MCF 10A (cell line): ENCODE measurements at regions not wholly inside any gene's neighbourhood (a gene's known extent, or its start where the extent isn't known, plus 50 kb on each side); places are given as distances from the start of the nearest gene placed in this dataset.

Experiments
- BruUV-seq: library from RNA; stranded (reverse); fragments of 400-500 nt; replicated peaks from 2 replicates; lab custom pipeline; 2021; lab: Mats Ljungman, UMichigan
- CTCF ChIA-PET: fragments of 300-600 bp; sonication (Branson Sonifier 250); formaldehyde crosslinking; extraction: SDS; loops from one replicate; lab custom pipeline; 2021; ENCODE audit warnings: antibody characterized with exemption, inconsistent platforms; lab: Yijun Ruan, JAX
- POLR2A ChIA-PET: fragments of 300-600, 350-650 bp; sonication (Branson Sonifier 250); formaldehyde crosslinking; extraction: SDS; loops from one replicate; lab custom pipeline; 2020; ENCODE audit warnings: antibody characterized with exemption, inconsistent platforms; lab: Yijun Ruan, JAX
- DNase-seq: peaks from one replicate; pipeline ENCODE4 v3.0.0-alpha.2; 2018; ENCODE audit not compliant: unreplicated experiment
- H3K27ac Mint-ChIP-seq: one replicate; pipeline ENCODE4 v1.8.0; 2022; ENCODE audit warnings: mild to moderate bottlenecking, low read depth, mixed read lengths; ENCODE audit not compliant: unreplicated experiment
- H3K27me3 Mint-ChIP-seq: one replicate; pipeline ENCODE4 v1.8.0; 2022; ENCODE audit warnings: mixed read lengths; ENCODE audit not compliant: insufficient read depth, unreplicated experiment
- H3K36me3 Mint-ChIP-seq: one replicate; pipeline ENCODE4 v1.8.0; 2022; ENCODE audit warnings: mild to moderate bottlenecking, moderate library complexity, mixed read lengths; ENCODE audit not compliant: insufficient read depth, unreplicated experiment
- H3K4me1 Mint-ChIP-seq: one replicate; pipeline ENCODE4 v1.8.0; 2022; ENCODE audit warnings: mixed read lengths; ENCODE audit not compliant: insufficient read depth, unreplicated experiment
- H3K4me3 Mint-ChIP-seq: one replicate; pipeline ENCODE4 v1.8.0; 2022; ENCODE audit warnings: mild to moderate bottlenecking, moderate library complexity, mixed read lengths; ENCODE audit not compliant: unreplicated experiment
- H3K9me3 Mint-ChIP-seq: one replicate; pipeline ENCODE4 v1.8.0; 2022; ENCODE audit warnings: mixed read lengths; ENCODE audit not compliant: unreplicated experiment
- intact Hi-C: fragments of 100-400 bp; cut with micrococcal nuclease; formaldehyde crosslinking; loops from 2 replicates; pipeline ENCODE4 v1.14.1; 2022
- TF ChIP-seq, protein P1 (sequence below): fragments of 200-600 bp; IDR thresholded peaks from one replicate; pipeline ENCODE4 v1.8.0; 2022; ENCODE audit warnings: antibody characterized with exemption, mild to moderate bottlenecking; ENCODE audit not compliant: unreplicated experiment

DNA sequence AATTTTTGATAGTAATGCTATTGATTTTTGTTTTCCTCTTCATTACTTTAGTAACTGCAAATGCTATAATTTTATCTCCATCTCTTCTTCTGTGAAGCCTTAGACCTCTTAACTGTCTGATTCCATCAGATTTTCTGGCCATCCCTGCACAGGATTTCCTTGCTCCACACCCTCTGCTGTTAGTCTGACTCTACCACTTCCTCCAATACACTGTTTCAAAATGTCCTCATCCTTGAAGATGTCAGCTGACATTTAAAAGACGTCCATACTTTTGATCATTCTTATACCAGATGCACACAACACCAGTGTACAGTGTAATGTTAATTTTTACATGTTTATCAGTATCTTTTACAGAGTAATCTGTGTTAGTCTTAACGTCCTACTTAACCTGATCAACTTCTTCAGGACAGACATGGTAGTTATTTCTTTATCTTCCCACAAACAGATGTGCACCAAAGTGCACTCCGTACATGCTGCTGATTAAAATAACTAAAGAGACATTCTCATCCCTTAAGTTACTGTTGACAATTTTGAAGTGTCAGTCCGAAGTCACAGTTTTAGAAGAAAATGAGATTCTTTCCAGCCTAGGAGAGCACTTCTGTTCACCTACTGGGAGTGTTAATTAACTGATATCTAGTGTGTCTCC is 102.4 kb upstream of the RASGRP1 start:
- intact Hi-C loops, result no loop called here
- H3K36me3 Mint-ChIP-seq, result no peaks in the 10 kb centered on the region
- H3K4me1 Mint-ChIP-seq, result no peaks in the 10 kb centered on the region
- no peaks in the 10 kb centered on the region for H3K9me3 Mint-ChIP-seq
- peaks cover 40% of the 10 kb centered on the region for H3K27me3 Mint-ChIP-seq
- TF ChIP-seq, protein P1, sequence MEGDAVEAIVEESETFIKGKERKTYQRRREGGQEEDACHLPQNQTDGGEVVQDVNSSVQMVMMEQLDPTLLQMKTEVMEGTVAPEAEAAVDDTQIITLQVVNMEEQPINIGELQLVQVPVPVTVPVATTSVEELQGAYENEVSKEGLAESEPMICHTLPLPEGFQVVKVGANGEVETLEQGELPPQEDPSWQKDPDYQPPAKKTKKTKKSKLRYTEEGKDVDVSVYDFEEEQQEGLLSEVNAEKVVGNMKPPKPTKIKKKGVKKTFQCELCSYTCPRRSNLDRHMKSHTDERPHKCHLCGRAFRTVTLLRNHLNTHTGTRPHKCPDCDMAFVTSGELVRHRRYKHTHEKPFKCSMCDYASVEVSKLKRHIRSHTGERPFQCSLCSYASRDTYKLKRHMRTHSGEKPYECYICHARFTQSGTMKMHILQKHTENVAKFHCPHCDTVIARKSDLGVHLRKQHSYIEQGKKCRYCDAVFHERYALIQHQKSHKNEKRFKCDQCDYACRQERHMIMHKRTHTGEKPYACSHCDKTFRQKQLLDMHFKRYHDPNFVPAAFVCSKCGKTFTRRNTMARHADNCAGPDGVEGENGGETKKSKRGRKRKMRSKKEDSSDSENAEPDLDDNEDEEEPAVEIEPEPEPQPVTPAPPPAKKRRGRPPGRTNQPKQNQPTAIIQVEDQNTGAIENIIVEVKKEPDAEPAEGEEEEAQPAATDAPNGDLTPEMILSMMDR, result no peak
- ChIA-PET CTCF (interaction anchor here (1.0 to 3.0 kb wide), 2 partner anchors 17 to 32 kb away, joined by 4 to 10 read pairs; no protein-coding TSS in a partner anchor), POLR2A (no interaction called here)
- DNase-seq, result no peak
- no peak overlapping the region for H3K27ac Mint-ChIP-seq
- H3K4me3 Mint-ChIP-seq, result no peak overlapping the region
- no TSS peak for BruUV-seq

DNA sequence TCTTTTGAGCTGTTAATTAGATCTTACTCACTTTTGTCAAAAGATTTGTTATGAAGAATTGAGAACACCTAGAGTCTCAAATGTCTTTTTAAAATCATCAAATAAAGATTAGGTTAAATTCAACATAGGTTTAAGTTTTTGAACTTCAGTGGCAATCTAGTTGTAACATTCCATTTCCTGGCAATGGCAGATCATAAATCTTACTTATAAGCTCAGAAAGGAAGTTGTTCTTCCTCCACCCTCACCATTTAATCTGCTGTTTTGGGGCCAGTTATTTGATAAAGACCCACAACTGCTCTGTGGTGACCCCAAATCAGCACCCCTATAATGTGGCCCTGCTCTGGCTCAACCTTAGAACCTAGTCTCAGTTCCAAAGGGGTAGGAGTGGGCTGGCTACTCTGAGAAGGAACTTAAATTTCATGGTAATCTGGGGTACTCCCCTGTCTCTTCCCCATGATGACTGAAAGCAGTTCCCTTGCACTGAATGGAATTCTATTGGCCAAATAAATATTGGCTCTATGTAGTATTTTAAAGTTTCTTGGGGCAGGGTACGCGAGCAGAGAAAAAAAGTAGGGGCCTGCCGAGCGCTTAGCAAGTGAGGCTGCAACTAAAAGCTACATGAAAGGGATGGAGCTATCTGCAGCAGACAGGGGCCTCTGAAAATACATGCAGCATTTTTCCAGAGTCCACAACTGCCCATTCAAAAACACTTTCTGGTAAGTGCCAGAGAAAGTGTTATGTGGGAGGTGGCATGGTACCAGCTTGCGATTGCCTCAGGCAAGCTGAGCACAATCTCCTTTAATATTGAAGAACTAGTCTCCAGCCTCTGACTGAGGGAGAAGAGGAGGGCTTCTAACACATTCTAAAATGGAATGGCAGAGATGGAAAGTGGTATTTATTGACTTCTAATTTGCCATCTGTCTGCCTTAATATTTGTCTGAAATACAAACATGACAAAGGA is 103.6 kb upstream of the RASGRP1 start:
- DNase-seq, result no peak
- POLR2A ChIA-PET, result no interaction called here
- TF ChIP-seq, protein P1, result no peak
- peaks cover 40% of the 10 kb centered on the region for H3K27me3 Mint-ChIP-seq
- no peaks in the 10 kb centered on the region for H3K4me1 Mint-ChIP-seq
- no peak overlapping the region for H3K4me3 Mint-ChIP-seq
- intact Hi-C loops, result no loop called here
- H3K36me3 Mint-ChIP-seq, result no peaks in the 10 kb centered on the region
- CTCF ChIA-PET, result interaction anchor here (0.7 to 3.0 kb wide), 5 partner anchors 15 to 553 kb away, joined by 3 to 10 read pairs (median 5); no protein-coding TSS in a partner anchor
- no peak overlapping the region for H3K27ac Mint-ChIP-seq
- no peaks in the 10 kb centered on the region for H3K9me3 Mint-ChIP-seq
- BruUV-seq, result no TSS peak

DNA sequence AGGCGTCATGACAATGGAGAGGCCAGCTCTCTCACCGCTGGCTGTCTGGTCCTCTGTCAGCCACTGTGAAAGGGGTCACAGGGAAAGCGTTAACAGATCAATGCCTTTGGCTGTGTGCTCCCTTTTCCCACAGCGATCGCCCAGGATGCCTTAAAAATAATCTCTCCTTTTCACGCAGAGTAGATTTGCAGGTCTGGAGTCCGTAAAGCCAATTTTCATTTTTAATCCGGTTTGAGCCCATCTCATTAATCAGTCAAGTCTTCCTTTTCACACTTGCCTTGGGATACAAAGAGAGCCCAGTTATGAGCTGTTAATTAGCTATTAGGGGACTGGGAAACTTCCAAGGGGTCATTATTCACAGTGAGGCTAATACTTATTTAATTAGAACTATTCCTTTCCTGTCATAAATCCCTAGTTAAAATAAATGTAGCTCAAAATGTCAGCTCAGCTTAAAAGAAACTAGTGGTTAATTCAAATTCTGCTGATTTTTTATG is 104.3 kb upstream of the RASGRP1 start:
- peaks cover 40% of the 10 kb centered on the region for H3K27me3 Mint-ChIP-seq
- no peaks in the 10 kb centered on the region for H3K4me1 Mint-ChIP-seq
- no peaks in the 10 kb centered on the region for H3K36me3 Mint-ChIP-seq
- no peak for DNase-seq
- ChIA-PET POLR2A (no interaction called here), CTCF (interaction anchor here (1.1 to 3.0 kb wide), 4 partner anchors 14 to 228 kb away, joined by 3 to 10 read pairs (median 8); no protein-coding TSS in a partner anchor)
- intact Hi-C loops, result no loop called here
- no peaks in the 10 kb centered on the region for H3K9me3 Mint-ChIP-seq
- no TSS peak for BruUV-seq
- H3K4me3 Mint-ChIP-seq, result no peak overlapping the region
- H3K27ac Mint-ChIP-seq, result no peak overlapping the region
- TF ChIP-seq, protein P1, result no peak
